Mesothelial cell of epicardium (in vitro differentiated cells): ENCODE measurements at regions not wholly inside any gene's neighbourhood (a gene's known extent, or its start where the extent isn't known, plus 50 kb on each side); places are given as distances from the start of the nearest gene placed in this dataset.

Experiments
- DNase-seq, 2 experiments: peaks; one replicate each; pipeline ENCODE4 v3.0.0; 2021; ENCODE audit warnings: low spot score in 2 of 2; ENCODE audit not compliant: unreplicated experiment in 2 of 2
- H3K27ac Mint-ChIP-seq: 2 replicates; pipeline ENCODE4 v1.8.0; 2021; ENCODE audit warnings: mixed read lengths
- H3K27me3 Mint-ChIP-seq: 2 replicates; pipeline ENCODE4 v1.8.0; 2021; ENCODE audit warnings: low read depth, mixed read lengths
- H3K36me3 Mint-ChIP-seq: 2 replicates; pipeline ENCODE4 v1.8.0; 2021; ENCODE audit warnings: mixed read lengths
- H3K4me1 Mint-ChIP-seq: 2 replicates; pipeline ENCODE4 v1.8.0; 2021; ENCODE audit warnings: mixed read lengths
- H3K4me3 Mint-ChIP-seq: 2 replicates; pipeline ENCODE4 v1.8.0; 2021; ENCODE audit warnings: mild to moderate bottlenecking, moderate library complexity, mixed read lengths
- H3K9me3 Mint-ChIP-seq: 2 replicates; pipeline ENCODE4 v1.8.0; 2021; ENCODE audit warnings: mixed read lengths
- TF ChIP-seq, protein P1 (sequence below): fragments of 200-600 bp; sonication (generic); IDR thresholded peaks from one replicate; pipeline ENCODE4 v1.5.0; 2021; ENCODE audit warnings: antibody characterized with exemption; ENCODE audit not compliant: unreplicated experiment

GRCh38 chr3:59267021-59267420 lies 217.2 kb upstream of the CFAP20DC start:
- Mint-ChIP-seq H3K36me3 (no peaks in the 10 kb centered on the region), H3K4me3 (no peak overlapping the region), H3K9me3 (peaks cover 7% of the 10 kb centered on the region), H3K27ac (no peak overlapping the region), H3K27me3 (peaks cover 36% of the 10 kb centered on the region), H3K4me1 (peaks cover 2% of the 10 kb centered on the region)
- TF ChIP-seq, protein P1, sequence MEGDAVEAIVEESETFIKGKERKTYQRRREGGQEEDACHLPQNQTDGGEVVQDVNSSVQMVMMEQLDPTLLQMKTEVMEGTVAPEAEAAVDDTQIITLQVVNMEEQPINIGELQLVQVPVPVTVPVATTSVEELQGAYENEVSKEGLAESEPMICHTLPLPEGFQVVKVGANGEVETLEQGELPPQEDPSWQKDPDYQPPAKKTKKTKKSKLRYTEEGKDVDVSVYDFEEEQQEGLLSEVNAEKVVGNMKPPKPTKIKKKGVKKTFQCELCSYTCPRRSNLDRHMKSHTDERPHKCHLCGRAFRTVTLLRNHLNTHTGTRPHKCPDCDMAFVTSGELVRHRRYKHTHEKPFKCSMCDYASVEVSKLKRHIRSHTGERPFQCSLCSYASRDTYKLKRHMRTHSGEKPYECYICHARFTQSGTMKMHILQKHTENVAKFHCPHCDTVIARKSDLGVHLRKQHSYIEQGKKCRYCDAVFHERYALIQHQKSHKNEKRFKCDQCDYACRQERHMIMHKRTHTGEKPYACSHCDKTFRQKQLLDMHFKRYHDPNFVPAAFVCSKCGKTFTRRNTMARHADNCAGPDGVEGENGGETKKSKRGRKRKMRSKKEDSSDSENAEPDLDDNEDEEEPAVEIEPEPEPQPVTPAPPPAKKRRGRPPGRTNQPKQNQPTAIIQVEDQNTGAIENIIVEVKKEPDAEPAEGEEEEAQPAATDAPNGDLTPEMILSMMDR: no peak
- no peak for DNase-seq

GRCh38 chr3:59266551-59266950 lies 216.7 kb upstream of the CFAP20DC start:
- H3K36me3 Mint-ChIP-seq: no peaks in the 10 kb centered on the region
- TF ChIP-seq, protein P1: no peak
- no peak for DNase-seq
- H3K27ac Mint-ChIP-seq: no peak overlapping the region
- H3K9me3 Mint-ChIP-seq: peaks cover 7% of the 10 kb centered on the region
- no peak overlapping the region for H3K4me3 Mint-ChIP-seq
- peaks cover 2% of the 10 kb centered on the region for H3K4me1 Mint-ChIP-seq
- peaks cover 38% of the 10 kb centered on the region for H3K27me3 Mint-ChIP-seq

GRCh38 chr3:59265566-59265965 lies 215.7 kb upstream of the CFAP20DC start:
- TF ChIP-seq, protein P1: no peak
- DNase-seq: no peak
- H3K27ac Mint-ChIP-seq: no peak overlapping the region
- H3K4me3 Mint-ChIP-seq: no peak overlapping the region
- no peaks in the 10 kb centered on the region for H3K36me3 Mint-ChIP-seq
- no peaks in the 10 kb centered on the region for H3K4me1 Mint-ChIP-seq
- peaks cover 44% of the 10 kb centered on the region for H3K27me3 Mint-ChIP-seq
- peaks cover 7% of the 10 kb centered on the region for H3K9me3 Mint-ChIP-seq

- no peak overlapping the region for H3K27ac Mint-ChIP-seq
- no peak for DNase-seq
- no peak overlapping the region for H3K4me3 Mint-ChIP-seq
- no peaks in the 10 kb centered on the region for H3K36me3 Mint-ChIP-seq
- H3K27me3 Mint-ChIP-seq: peaks cover 46% of the 10 kb centered on the region
- H3K4me1 Mint-ChIP-seq: no peaks in the 10 kb centered on the region
- TF ChIP-seq, protein P1: no peak
- peaks cover 7% of the 10 kb centered on the region for H3K9me3 Mint-ChIP-seq
These were observed 214.5 kb upstream of the CFAP20DC start for GRCh38 chr3:59264366-59264765.

DNA sequence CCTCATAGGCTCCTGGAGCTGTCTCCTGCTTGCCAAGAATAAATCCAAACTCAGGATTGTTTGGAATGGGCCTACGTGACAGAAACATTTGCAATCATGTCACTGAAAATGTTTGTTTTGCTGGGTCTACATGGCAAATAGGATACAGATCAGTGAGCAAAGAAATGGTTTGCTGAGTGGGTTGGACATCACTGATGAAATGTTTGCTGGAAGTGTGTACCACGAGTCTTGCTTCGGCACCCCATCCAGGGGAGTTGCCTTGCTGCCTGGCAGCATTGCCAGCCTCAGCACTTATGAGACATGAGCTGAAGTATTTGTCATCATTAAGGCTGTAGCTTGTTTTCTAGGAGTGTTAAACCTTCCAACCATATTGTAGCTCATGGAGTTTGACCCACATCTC lies 213.3 kb upstream of the CFAP20DC start:
- TF ChIP-seq, protein P1: no peak
- H3K9me3 Mint-ChIP-seq: peaks cover 7% of the 10 kb centered on the region
- no peak overlapping the region for H3K4me3 Mint-ChIP-seq
- no peak overlapping the region for H3K27ac Mint-ChIP-seq
- H3K4me1 Mint-ChIP-seq: no peaks in the 10 kb centered on the region
- H3K27me3 Mint-ChIP-seq: peaks cover 54% of the 10 kb centered on the region
- H3K36me3 Mint-ChIP-seq: no peaks in the 10 kb centered on the region
- DNase-seq: no peak

- Mint-ChIP-seq H3K4me1 (no peaks in the 10 kb centered on the region), H3K9me3 (peaks cover 7% of the 10 kb centered on the region), H3K27me3 (peaks cover 62% of the 10 kb centered on the region), H3K36me3 (no peaks in the 10 kb centered on the region), H3K27ac (no peak overlapping the region), H3K4me3 (no peak overlapping the region)
- no peak for DNase-seq
- TF ChIP-seq, protein P1: no peak
These were observed 212.3 kb upstream of the CFAP20DC start for GRCh38 chr3:59262076-59262498.
